OCI-LY3 (cell line): ENCODE measurements at regions not wholly inside any gene's neighbourhood (a gene's known extent, or its start where the extent isn't known, plus 50 kb on each side); places are given as distances from the start of the nearest gene placed in this dataset.

ENCODE experiments used
- H2AFZ ChIP-seq: fragments of 200-600, 300-600 bp; shearing (Covaris generic); 2 replicates; pipeline ENCODE4 v1.6.0; 2014; ENCODE audit warnings: antibody characterized with exemption, low read depth, low read length
- H3K27ac ChIP-seq: fragments of 200-600, 300-600 bp; sonication (generic); 2 replicates; pipeline ENCODE4 v1.5.1; 2014; ENCODE audit warnings: mild to moderate bottlenecking, low read length, moderate library complexity, mixed read lengths
- H3K27me3 ChIP-seq: fragments of 200-600, 300-600 bp; sonication (generic); 2 replicates; pipeline ENCODE4 v1.6.1; 2014; ENCODE audit warnings: low read depth, low read length, mixed read lengths
- H3K36me3 ChIP-seq: fragments of 200-600, 300-600 bp; sonication (generic); replicated peaks from 2 replicates; pipeline ENCODE3; 2014; ENCODE audit warnings: low read depth, low read length, mixed read lengths
- H3K4me1 ChIP-seq: fragments of 300-600, 200-600 bp; sonication (generic); 2 replicates; pipeline ENCODE4 v1.6.1; 2014; ENCODE audit warnings: low read length, mixed read lengths
- H3K4me2 ChIP-seq: fragments of 200-600, 300-600 bp; sonication (generic); 2 replicates; pipeline ENCODE4 v1.6.1; 2014; ENCODE audit warnings: low read length, mixed read lengths
- H3K4me3 ChIP-seq: fragments of 300-600, 200-600 bp; sonication (generic); 2 replicates; pipeline ENCODE4 v1.5.1; 2014; ENCODE audit warnings: antibody characterized with exemption, mild to moderate bottlenecking, low read length, moderate library complexity
- H3K79me2 ChIP-seq: fragments of 300-600, 200-600 bp; shearing (Covaris generic); 2 replicates; pipeline ENCODE4 v1.6.1; 2014; ENCODE audit warnings: mild to moderate bottlenecking, low read length, mixed read lengths
- H3K9ac ChIP-seq: fragments of 300-600, 200-600 bp; shearing (Covaris generic); 2 replicates; pipeline ENCODE4 v1.6.0; 2014; ENCODE audit warnings: mild to moderate bottlenecking, low read length, moderate library complexity
- H3K9me3 ChIP-seq: fragments of 200-600, 300-600 bp; shearing (Covaris generic); 2 replicates; pipeline ENCODE4 v1.6.1; 2014; ENCODE audit warnings: low read length, mixed read lengths; ENCODE audit not compliant: insufficient read depth
- H4K20me1 ChIP-seq: fragments of 200-600, 300-600 bp; sonication (generic); 2 replicates; pipeline ENCODE4 v1.6.1; 2016; ENCODE audit warnings: low read length, mixed read lengths; ENCODE audit not compliant: insufficient read depth
- EZH2phosphoT487 ChIP-seq: fragments of 200-600 bp; shearing (Covaris generic); IDR thresholded peaks from 2 replicates; pipeline ENCODE4 v1.6.1; 2018; ENCODE audit warnings: antibody characterized with exemption, mixed run types, low read depth
- TF ChIP-seq, protein P1 (sequence below): fragments of 200-600, 300-600 bp; sonication (generic); IDR thresholded peaks from 2 replicates; pipeline ENCODE4 v1.5.1; 2014; ENCODE audit warnings: antibody characterized with exemption, low read length, low read depth

- peak overlapping the region; percentile 78 for H2AFZ ChIP-seq
- H3K79me2 ChIP-seq: no peaks in the 10 kb centered on the region
- TF ChIP-seq EZH2phosphoT487: no peak
- peak overlapping the region; percentile 35 for H3K9ac ChIP-seq
- no peaks in the 10 kb centered on the region for H3K27me3 ChIP-seq
- no peaks in the 10 kb centered on the region for H4K20me1 ChIP-seq
- peak overlapping the region; percentile 75 for H3K4me2 ChIP-seq
- H3K9me3 ChIP-seq: no peaks in the 10 kb centered on the region
- H3K4me1 ChIP-seq: no peaks in the 10 kb centered on the region; the same call in 1 of the 2 replicates
- H3K27ac ChIP-seq: no peak overlapping the region
- H3K4me3 ChIP-seq: peak overlapping the region; percentile 76
- H3K36me3 ChIP-seq: no peaks in the 10 kb centered on the region
Observed at GRCh38 chr5:23013395-23013998, 160.4 kb upstream of the CDH12 start.

DNA sequence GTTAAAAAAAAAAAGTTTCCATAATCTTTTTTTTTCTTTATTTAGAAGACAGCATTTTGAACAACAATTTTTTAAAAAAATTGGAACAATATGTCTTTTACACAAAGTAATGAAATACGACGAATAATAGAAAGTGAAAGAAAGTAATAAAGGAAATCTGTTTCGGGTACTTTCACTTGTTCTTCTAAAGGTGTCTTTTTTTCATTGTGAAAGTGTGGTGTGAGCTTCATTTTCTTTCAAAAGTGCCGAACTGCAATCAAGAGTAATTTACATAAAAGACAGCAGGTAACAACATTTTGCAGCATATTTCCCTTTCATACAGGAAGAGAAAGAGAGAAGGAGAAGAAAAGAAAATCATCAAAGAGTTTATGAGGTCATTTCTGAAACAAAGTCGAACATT, 159.7 kb upstream of the CDH12 start:
- Histone ChIP-seq H3K9ac (peak overlapping the region; percentile 35), H3K36me3 (no peaks in the 10 kb centered on the region), H3K9me3 (no peaks in the 10 kb centered on the region), H3K27me3 (no peaks in the 10 kb centered on the region), H4K20me1 (no peaks in the 10 kb centered on the region), H3K27ac (no peak overlapping the region), H3K79me2 (no peaks in the 10 kb centered on the region), H3K4me3 (peak overlapping the region; percentile 76), H3K4me1 (peaks cover 1% of the 10 kb centered on the region), H2AFZ (peak overlapping the region; percentile 78), H3K4me2 (peak overlapping the region; percentile 75)
- no peak for TF ChIP-seq EZH2phosphoT487
- TF ChIP-seq, protein P1, sequence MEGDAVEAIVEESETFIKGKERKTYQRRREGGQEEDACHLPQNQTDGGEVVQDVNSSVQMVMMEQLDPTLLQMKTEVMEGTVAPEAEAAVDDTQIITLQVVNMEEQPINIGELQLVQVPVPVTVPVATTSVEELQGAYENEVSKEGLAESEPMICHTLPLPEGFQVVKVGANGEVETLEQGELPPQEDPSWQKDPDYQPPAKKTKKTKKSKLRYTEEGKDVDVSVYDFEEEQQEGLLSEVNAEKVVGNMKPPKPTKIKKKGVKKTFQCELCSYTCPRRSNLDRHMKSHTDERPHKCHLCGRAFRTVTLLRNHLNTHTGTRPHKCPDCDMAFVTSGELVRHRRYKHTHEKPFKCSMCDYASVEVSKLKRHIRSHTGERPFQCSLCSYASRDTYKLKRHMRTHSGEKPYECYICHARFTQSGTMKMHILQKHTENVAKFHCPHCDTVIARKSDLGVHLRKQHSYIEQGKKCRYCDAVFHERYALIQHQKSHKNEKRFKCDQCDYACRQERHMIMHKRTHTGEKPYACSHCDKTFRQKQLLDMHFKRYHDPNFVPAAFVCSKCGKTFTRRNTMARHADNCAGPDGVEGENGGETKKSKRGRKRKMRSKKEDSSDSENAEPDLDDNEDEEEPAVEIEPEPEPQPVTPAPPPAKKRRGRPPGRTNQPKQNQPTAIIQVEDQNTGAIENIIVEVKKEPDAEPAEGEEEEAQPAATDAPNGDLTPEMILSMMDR: no peak

GRCh38 chr5:23007762-23008161, 154.6 kb upstream of the CDH12 start:
- Histone ChIP-seq H3K4me3 (no peak overlapping the region), H3K27ac (no peak overlapping the region), H2AFZ (no peak overlapping the region), H3K4me2 (no peak overlapping the region), H3K9ac (no peak overlapping the region), H3K79me2 (no peaks in the 10 kb centered on the region), H3K4me1 (peaks cover 3% of the 10 kb centered on the region; the same call in 1 of the 2 replicates), H3K36me3 (no peaks in the 10 kb centered on the region), H3K27me3 (no peaks in the 10 kb centered on the region), H4K20me1 (no peaks in the 10 kb centered on the region), H3K9me3 (no peaks in the 10 kb centered on the region)
- TF ChIP-seq, protein P1: no peak
- no peak for TF ChIP-seq EZH2phosphoT487

GRCh38 chr5:23007236-23007635, 154.1 kb upstream of the CDH12 start:
- no peaks in the 10 kb centered on the region for H4K20me1 ChIP-seq
- H3K27me3 ChIP-seq: no peaks in the 10 kb centered on the region
- no peaks in the 10 kb centered on the region for H3K36me3 ChIP-seq
- H3K27ac ChIP-seq: no peak overlapping the region
- H3K4me2 ChIP-seq: no peak overlapping the region
- no peaks in the 10 kb centered on the region for H3K9me3 ChIP-seq
- TF ChIP-seq, protein P1: no peak
- no peak for TF ChIP-seq EZH2phosphoT487
- peaks cover 3% of the 10 kb centered on the region; the same call in 1 of the 2 replicates for H3K4me1 ChIP-seq
- H2AFZ ChIP-seq: no peak overlapping the region
- H3K9ac ChIP-seq: no peak overlapping the region
- no peak overlapping the region for H3K4me3 ChIP-seq
- no peaks in the 10 kb centered on the region for H3K79me2 ChIP-seq
